GM23338 (cell line): ENCODE measurements at regions not wholly inside any gene's neighbourhood (a gene's known extent, or its start where the extent isn't known, plus 50 kb on each side); places are given as distances from the start of the nearest gene placed in this dataset.

Source experiments
- CREB1 ChIP-seq: fragments of 250-450 bp; sonication (Bioruptor Pico); IDR thresholded peaks from 2 replicates; pipeline ENCODE4 v1.5.0; 2020; ENCODE audit warnings: low read depth, mild to moderate bottlenecking, moderate library complexity
- CTCF ChIP-seq, 2 experiments: fragments of 200-600 bp in 1 of 2; sonication (generic) in 1 of 2; conservative IDR thresholded peaks; 2 replicates each; pipeline versions ENCODE4 v1.5.1 to v1.6.1; 2016 to 2017; ENCODE audit warnings: antibody characterized with exemption in 2 of 2, low read depth in 2 of 2, mild to moderate bottlenecking in 2 of 2, moderate library complexity in 1 of 2
- EZH2 ChIP-seq: fragments of 200-600 bp; sonication (generic); IDR thresholded peaks from one replicate; pipeline ENCODE4 v1.8.0; 2017; ENCODE audit warnings: antibody characterized with exemption, mild to moderate bottlenecking, low read depth; ENCODE audit not compliant: unreplicated experiment
- EZH2phosphoT487 ChIP-seq: fragments of 200-600 bp; sonication (generic); IDR thresholded peaks from one replicate; pipeline ENCODE4 v1.8.1; 2018; ENCODE audit warnings: antibody characterized with exemption; ENCODE audit not compliant: unreplicated experiment
- NANOG ChIP-seq: IDR thresholded peaks from 2 replicates; pipeline ENCODE4 v1.6.1; 2016; ENCODE audit warnings: antibody characterized with exemption, borderline replicate concordance
- POLR2AphosphoS5 ChIP-seq: IDR thresholded peaks from 2 replicates; pipeline ENCODE4 v1.6.1; 2016; ENCODE audit warnings: antibody characterized with exemption, low read depth
- STAT1 ChIP-seq: IDR thresholded peaks from one replicate; pipeline ENCODE4 v1.6.1; 2016; ENCODE audit warnings: antibody characterized with exemption; ENCODE audit not compliant: unreplicated experiment

DNA sequence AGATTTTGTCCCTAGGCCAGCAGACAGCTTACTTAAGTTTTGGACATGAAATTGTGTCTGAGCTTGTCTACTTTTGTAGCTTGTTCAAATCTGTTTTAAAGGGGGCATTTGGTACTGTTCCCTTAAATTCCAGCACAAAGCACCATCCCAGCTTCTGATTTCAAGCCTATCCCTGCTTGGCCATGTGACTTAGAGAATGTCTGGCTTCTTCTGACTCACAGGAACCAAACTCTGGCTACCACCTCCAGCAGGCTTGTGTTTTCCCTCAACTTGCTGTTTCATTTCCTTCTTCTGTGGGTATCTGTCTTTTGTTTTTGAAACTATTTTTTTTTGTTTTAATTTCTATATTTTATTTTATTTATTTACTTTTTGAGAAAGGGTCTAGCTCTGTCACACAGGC lies 97.9 kb upstream of the FZD8 start:
- no peak for TF ChIP-seq CTCF (conservative IDR thresholded peaks at IDR 0.05; ENCODE audit: low read depth in 2 of 2)
- TF ChIP-seq POLR2AphosphoS5 = no peak
- TF ChIP-seq EZH2 = no peak
- TF ChIP-seq NANOG = no peak
- TF ChIP-seq EZH2phosphoT487 = no peak
- no peak for TF ChIP-seq CREB1 (CRISPR knock-in tag)
- TF ChIP-seq STAT1 = no peak
